ENCODE measurements at regions not wholly inside any gene's neighbourhood (a gene's known extent, or its start where the extent isn't known, plus 50 kb on each side); places are given as distances from the start of the nearest gene placed in this dataset.

GRCh38 chr2:2872309-2872617 is 505.4 kb downstream of the EIPR1 start:
- TF ChIP-seq YY1 (IDR thresholded peaks at IDR 0.05) (no peak), HNF4G (IDR thresholded peaks at IDR 0.05) (no peak), HNF4A (conservative IDR thresholded peaks at IDR 0.05) (no peak), GABPA (IDR thresholded peaks at IDR 0.05 in 1 of 2, conservative IDR thresholded peaks at IDR 0.05 in 1 of 2) (no peak), CTCF (IDR thresholded peaks at IDR 0.05; ENCODE audit: low read depth, low read length, missing input control) (no peak), SP1 (IDR thresholded peaks at IDR 0.05) (no peak), TAF1 (conservative IDR thresholded peaks at IDR 0.05) (no peak), JUND (IDR thresholded peaks at IDR 0.05) (no peak), RAD21 (IDR thresholded peaks at IDR 0.05) (no peak)
- TF ChIP-seq, protein P1, sequence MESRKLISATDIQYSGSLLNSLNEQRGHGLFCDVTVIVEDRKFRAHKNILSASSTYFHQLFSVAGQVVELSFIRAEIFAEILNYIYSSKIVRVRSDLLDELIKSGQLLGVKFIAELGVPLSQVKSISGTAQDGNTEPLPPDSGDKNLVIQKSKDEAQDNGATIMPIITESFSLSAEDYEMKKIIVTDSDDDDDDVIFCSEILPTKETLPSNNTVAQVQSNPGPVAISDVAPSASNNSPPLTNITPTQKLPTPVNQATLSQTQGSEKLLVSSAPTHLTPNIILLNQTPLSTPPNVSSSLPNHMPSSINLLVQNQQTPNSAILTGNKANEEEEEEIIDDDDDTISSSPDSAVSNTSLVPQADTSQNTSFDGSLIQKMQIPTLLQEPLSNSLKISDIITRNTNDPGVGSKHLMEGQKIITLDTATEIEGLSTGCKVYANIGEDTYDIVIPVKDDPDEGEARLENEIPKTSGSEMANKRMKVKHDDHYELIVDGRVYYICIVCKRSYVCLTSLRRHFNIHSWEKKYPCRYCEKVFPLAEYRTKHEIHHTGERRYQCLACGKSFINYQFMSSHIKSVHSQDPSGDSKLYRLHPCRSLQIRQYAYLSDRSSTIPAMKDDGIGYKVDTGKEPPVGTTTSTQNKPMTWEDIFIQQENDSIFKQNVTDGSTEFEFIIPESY (IDR thresholded peaks at IDR 0.05): no peak
- TF ChIP-seq, protein P2, sequence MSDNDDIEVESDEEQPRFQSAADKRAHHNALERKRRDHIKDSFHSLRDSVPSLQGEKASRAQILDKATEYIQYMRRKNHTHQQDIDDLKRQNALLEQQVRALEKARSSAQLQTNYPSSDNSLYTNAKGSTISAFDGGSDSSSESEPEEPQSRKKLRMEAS (IDR thresholded peaks at IDR 0.05): no peak
- peaks cover 0 to 3% (median 0%) of the 10 kb centered on the region in 4 donors for H3K27me3 ChIP-seq (ENCODE audit: control insufficient read depth in 4 of 4, insufficient read depth in 4 of 4, low read length in 3 of 4)
- H3K9ac ChIP-seq (ENCODE audit: low read depth in 1 of 2, low read length in 2 of 2): no peak overlapping the region
- H3K4me3 ChIP-seq (ENCODE audit: low read depth in 1 of 3, low read length in 3 of 3): no peak overlapping the region
- H3K36me3 ChIP-seq (ENCODE audit: control insufficient read depth in 4 of 4, insufficient read depth in 3 of 4, low read depth in 1 of 4, low read length in 3 of 4): no peaks in the 10 kb centered on the region
- H3K4me1 ChIP-seq (ENCODE audit: control insufficient read depth in 4 of 4, insufficient read depth in 4 of 4, low read length in 3 of 4): no peaks in the 10 kb centered on the region
- no peak for DNase-seq (ENCODE audit: low spot score)
- no peak overlapping the region for H3K27ac ChIP-seq (ENCODE audit: low read depth in 1 of 2, low read length in 2 of 2)
- WGBS: 87% methylated on average over 15 of the region's 15 CpGs
- no peaks in the 10 kb centered on the region for H3K9me3 ChIP-seq (ENCODE audit: control insufficient read depth in 4 of 4, low read length in 3 of 4)

DNA sequence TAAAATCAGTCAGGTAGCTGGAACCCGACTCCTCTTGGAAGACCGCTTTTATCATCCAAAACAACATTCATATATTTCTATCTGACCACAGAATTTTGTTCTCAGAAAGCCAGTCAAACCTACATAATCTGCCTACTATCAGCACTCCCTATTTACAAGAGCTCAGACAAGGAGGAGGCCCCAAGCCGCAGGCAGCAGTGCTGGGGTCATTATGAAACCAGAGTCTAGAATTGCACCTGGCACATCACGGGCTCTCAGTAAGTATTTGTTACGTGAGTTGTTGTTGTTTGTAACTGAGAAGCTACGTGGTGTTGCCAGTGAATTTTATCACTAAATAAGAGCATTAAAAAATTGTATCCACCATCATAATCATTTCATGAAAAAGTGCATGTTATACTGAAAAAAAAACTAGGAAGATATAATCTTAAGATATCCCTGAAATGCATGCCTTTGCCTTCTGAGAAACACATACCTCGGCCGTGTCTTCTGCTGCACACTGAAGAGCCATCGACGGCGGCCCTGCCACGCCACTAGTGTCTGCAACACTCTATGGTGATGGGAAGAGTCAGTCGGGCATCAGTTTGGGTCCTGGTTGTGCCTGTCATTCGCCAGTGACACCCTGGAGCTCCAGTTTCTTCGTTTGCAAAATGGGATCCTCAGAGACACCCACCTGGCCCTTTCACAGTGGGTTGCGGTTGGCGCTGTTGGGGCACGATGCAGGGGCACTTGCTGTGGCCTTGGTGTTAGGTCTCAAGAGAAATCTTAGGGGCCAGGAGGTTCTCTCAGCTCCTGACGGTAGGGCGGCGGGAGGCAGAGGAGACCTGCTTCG is 505.9 kb downstream of the EIPR1 start:
- no peaks in the 10 kb centered on the region for H3K9me3 ChIP-seq (ENCODE audit: control insufficient read depth in 4 of 4, low read length in 3 of 4)
- H3K4me3 ChIP-seq (ENCODE audit: low read depth in 1 of 3, low read length in 3 of 3): no peak overlapping the region
- peaks cover 0 to 1% (median 0%) of the 10 kb centered on the region in 4 donors for H3K27me3 ChIP-seq (ENCODE audit: control insufficient read depth in 4 of 4, insufficient read depth in 4 of 4, low read length in 3 of 4)
- no peak for DNase-seq (ENCODE audit: low spot score)
- TF ChIP-seq FOXA2 (IDR thresholded peaks at IDR 0.05): no peak
- TF ChIP-seq SP1 (IDR thresholded peaks at IDR 0.05): no peak
- no peak for TF ChIP-seq TAF1 (conservative IDR thresholded peaks at IDR 0.05)
- no peak for TF ChIP-seq GABPA (IDR thresholded peaks at IDR 0.05 in 1 of 2, conservative IDR thresholded peaks at IDR 0.05 in 1 of 2)
- TF ChIP-seq, protein P3, sequence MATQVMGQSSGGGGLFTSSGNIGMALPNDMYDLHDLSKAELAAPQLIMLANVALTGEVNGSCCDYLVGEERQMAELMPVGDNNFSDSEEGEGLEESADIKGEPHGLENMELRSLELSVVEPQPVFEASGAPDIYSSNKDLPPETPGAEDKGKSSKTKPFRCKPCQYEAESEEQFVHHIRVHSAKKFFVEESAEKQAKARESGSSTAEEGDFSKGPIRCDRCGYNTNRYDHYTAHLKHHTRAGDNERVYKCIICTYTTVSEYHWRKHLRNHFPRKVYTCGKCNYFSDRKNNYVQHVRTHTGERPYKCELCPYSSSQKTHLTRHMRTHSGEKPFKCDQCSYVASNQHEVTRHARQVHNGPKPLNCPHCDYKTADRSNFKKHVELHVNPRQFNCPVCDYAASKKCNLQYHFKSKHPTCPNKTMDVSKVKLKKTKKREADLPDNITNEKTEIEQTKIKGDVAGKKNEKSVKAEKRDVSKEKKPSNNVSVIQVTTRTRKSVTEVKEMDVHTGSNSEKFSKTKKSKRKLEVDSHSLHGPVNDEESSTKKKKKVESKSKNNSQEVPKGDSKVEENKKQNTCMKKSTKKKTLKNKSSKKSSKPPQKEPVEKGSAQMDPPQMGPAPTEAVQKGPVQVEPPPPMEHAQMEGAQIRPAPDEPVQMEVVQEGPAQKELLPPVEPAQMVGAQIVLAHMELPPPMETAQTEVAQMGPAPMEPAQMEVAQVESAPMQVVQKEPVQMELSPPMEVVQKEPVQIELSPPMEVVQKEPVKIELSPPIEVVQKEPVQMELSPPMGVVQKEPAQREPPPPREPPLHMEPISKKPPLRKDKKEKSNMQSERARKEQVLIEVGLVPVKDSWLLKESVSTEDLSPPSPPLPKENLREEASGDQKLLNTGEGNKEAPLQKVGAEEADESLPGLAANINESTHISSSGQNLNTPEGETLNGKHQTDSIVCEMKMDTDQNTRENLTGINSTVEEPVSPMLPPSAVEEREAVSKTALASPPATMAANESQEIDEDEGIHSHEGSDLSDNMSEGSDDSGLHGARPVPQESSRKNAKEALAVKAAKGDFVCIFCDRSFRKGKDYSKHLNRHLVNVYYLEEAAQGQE (IDR thresholded peaks at IDR 0.05): no peak
- no peak for TF ChIP-seq RAD21 (IDR thresholded peaks at IDR 0.05)
- TF ChIP-seq FOXA1 (IDR thresholded peaks at IDR 0.05): no peak
- TF ChIP-seq, protein P2 (IDR thresholded peaks at IDR 0.05): no peak
- no peak for TF ChIP-seq NR2F2 (IDR thresholded peaks at IDR 0.05)
- no peak for TF ChIP-seq CTCF (IDR thresholded peaks at IDR 0.05; ENCODE audit: low read depth, low read length, missing input control)
- no peak for TF ChIP-seq JUND (IDR thresholded peaks at IDR 0.05)
- TF ChIP-seq, protein P1 (IDR thresholded peaks at IDR 0.05): no peak
- TF ChIP-seq YY1 (IDR thresholded peaks at IDR 0.05): no peak
- TF ChIP-seq HNF4A (conservative IDR thresholded peaks at IDR 0.05): no peak
- TF ChIP-seq ATF3 (IDR thresholded peaks at IDR 0.05): no peak
- TF ChIP-seq EGR1 (IDR thresholded peaks at IDR 0.05; ENCODE audit: low read depth in 2 of 2): no peak
- no peak for TF ChIP-seq RXRA (IDR thresholded peaks at IDR 0.05)
- TF ChIP-seq HNF4G (IDR thresholded peaks at IDR 0.05): no peak
- no peak overlapping the region for H3K27ac ChIP-seq (ENCODE audit: low read depth in 1 of 2, low read length in 2 of 2)
- H3K9ac ChIP-seq (ENCODE audit: low read depth in 1 of 2, low read length in 2 of 2): no peak overlapping the region
- 87% methylated on average over 22 of the region's 22 CpGs for WGBS
- H3K4me1 ChIP-seq (ENCODE audit: control insufficient read depth in 4 of 4, insufficient read depth in 4 of 4, low read length in 3 of 4): no peaks in the 10 kb centered on the region
- H3K36me3 ChIP-seq (ENCODE audit: control insufficient read depth in 4 of 4, insufficient read depth in 3 of 4, low read depth in 1 of 4, low read length in 3 of 4): no peaks in the 10 kb centered on the region

All from liver (tissue), 8 donors.